Effector memory CD4-positive, alpha-beta T cell (primary cell): ENCODE measurements at regions not wholly inside any gene's neighbourhood (a gene's known extent, or its start where the extent isn't known, plus 50 kb on each side); places are given as distances from the start of the nearest gene placed in this dataset.
"Not testable (repeated sequence)": the region's sequence is repeated elsewhere in the genome, so short reads cannot be mapped to it uniquely, and the experiment has no call there.

Source experiments
- DNase-seq, 3 donors: peaks; one replicate each; pipeline ENCODE4 v3.0.0-alpha.2; 2020
- H3K27ac ChIP-seq: 2 replicates; pipeline ENCODE4 v1.7.0; 2013; ENCODE audit warnings: mild to moderate bottlenecking, low read length, moderate library complexity; ENCODE audit not compliant: insufficient read depth, poor library complexity, severe bottlenecking
- H3K27me3 ChIP-seq: replicated peaks from 2 replicates; pipeline ENCODE4 v1.7.0; 2013; ENCODE audit warnings: mild to moderate bottlenecking, low read length; ENCODE audit not compliant: insufficient read depth, control insufficient read depth, poor library complexity, severe bottlenecking
- H3K36me3 ChIP-seq: 2 replicates; pipeline ENCODE4 v1.7.0; 2013; ENCODE audit warnings: mild to moderate bottlenecking, low read length, moderate library complexity; ENCODE audit not compliant: control insufficient read depth, insufficient read depth
- H3K4me1 ChIP-seq: 2 replicates; pipeline ENCODE4 v1.7.0; 2013; ENCODE audit warnings: low read length, mild to moderate bottlenecking; ENCODE audit not compliant: control insufficient read depth, insufficient read depth, poor library complexity, severe bottlenecking
- H3K4me3 ChIP-seq: 2 replicates; pipeline ENCODE4 v1.7.0; 2013; ENCODE audit warnings: low read length, low read depth, mild to moderate bottlenecking; ENCODE audit not compliant: insufficient read depth, poor library complexity, severe bottlenecking
- H3K9me3 ChIP-seq: 2 replicates; pipeline ENCODE4 v1.7.0; 2013; ENCODE audit warnings: mild to moderate bottlenecking, low read length, moderate library complexity; ENCODE audit not compliant: control insufficient read depth

GRCh38 chr11:45000918-45001317, 50.2 kb upstream of the TP53I11 start:
- no peak overlapping the region for H3K27ac ChIP-seq
- H3K36me3 ChIP-seq = no peaks in the 10 kb centered on the region
- H3K9me3 ChIP-seq = no peaks in the 10 kb centered on the region
- no peak for DNase-seq
- no peaks in the 10 kb centered on the region for H3K27me3 ChIP-seq
- no peaks in the 10 kb centered on the region for H3K4me1 ChIP-seq
- H3K4me3 ChIP-seq = no peak overlapping the region

GRCh38 chr11:45001466-45002165, 50.9 kb upstream of the TP53I11 start:
- H3K27ac ChIP-seq = no peak overlapping the region
- no peaks in the 10 kb centered on the region for H3K4me1 ChIP-seq
- no peak for DNase-seq
- no peaks in the 10 kb centered on the region for H3K27me3 ChIP-seq
- H3K36me3 ChIP-seq = no peaks in the 10 kb centered on the region
- H3K4me3 ChIP-seq = no peak overlapping the region
- no peaks in the 10 kb centered on the region for H3K9me3 ChIP-seq

- no peak overlapping the region for H3K27ac ChIP-seq
- no peaks in the 10 kb centered on the region for H3K4me1 ChIP-seq
- no peaks in the 10 kb centered on the region for H3K36me3 ChIP-seq
- no peak for DNase-seq
- no peaks in the 10 kb centered on the region for H3K27me3 ChIP-seq
- no peak overlapping the region for H3K4me3 ChIP-seq
- H3K9me3 ChIP-seq = no peaks in the 10 kb centered on the region
Measured at GRCh38 chr11:45005106-45005505, 54.4 kb upstream of the TP53I11 start.

- Histone ChIP-seq H3K4me1 (no peaks in the 10 kb centered on the region), H3K9me3 (no peaks in the 10 kb centered on the region), H3K4me3 (no peak overlapping the region), H3K27me3 (no peaks in the 10 kb centered on the region), H3K36me3 (no peaks in the 10 kb centered on the region), H3K27ac (no peak overlapping the region)
- DNase-seq = no peak
Measured at GRCh38 chr11:45007011-45007410, 56.3 kb upstream of the TP53I11 start.

GRCh38 chr11:45015983-45016382, 65.3 kb upstream of the TP53I11 start:
- not testable (repeated sequence) for H3K27ac ChIP-seq, H3K9me3 ChIP-seq, H3K36me3 ChIP-seq, H3K4me1 ChIP-seq, H3K4me3 ChIP-seq, DNase-seq, H3K27me3 ChIP-seq

- not testable (repeated sequence) for H3K4me1 ChIP-seq
Measured at GRCh38 chr11:45016446-45016845, 65.8 kb upstream of the TP53I11 start.

GRCh38 chr11:45017329-45017728, 66.6 kb upstream of the TP53I11 start:
- DNase-seq = no peak
- Histone ChIP-seq H3K36me3 (no peaks in the 10 kb centered on the region), H3K4me3 (no peak overlapping the region), H3K4me1 (no peaks in the 10 kb centered on the region), H3K27me3 (no peaks in the 10 kb centered on the region), H3K9me3 (no peaks in the 10 kb centered on the region), H3K27ac (no peak overlapping the region)

More at GRCh38 chr11:45016446-45016845, 65.8 kb upstream of the TP53I11 start:
- H3K36me3 ChIP-seq, DNase-seq, H3K27ac ChIP-seq, H3K9me3 ChIP-seq, H3K27me3 ChIP-seq, H3K4me3 ChIP-seq: not testable (repeated sequence)

- no peak overlapping the region for H3K4me3 ChIP-seq
- H3K27ac ChIP-seq = no peak overlapping the region
- no peaks in the 10 kb centered on the region for H3K9me3 ChIP-seq
- DNase-seq = no peak
- no peaks in the 10 kb centered on the region for H3K27me3 ChIP-seq
- no peaks in the 10 kb centered on the region for H3K4me1 ChIP-seq
- H3K36me3 ChIP-seq = no peaks in the 10 kb centered on the region
Measured at GRCh38 chr11:45021001-45021400, 70.3 kb upstream of the TP53I11 start.

GRCh38 chr11:45021692-45022141, 71.0 kb upstream of the TP53I11 start:
- Histone ChIP-seq H3K4me1 (no peaks in the 10 kb centered on the region), H3K4me3 (no peak overlapping the region), H3K27me3 (no peaks in the 10 kb centered on the region), H3K36me3 (no peaks in the 10 kb centered on the region), H3K9me3 (no peaks in the 10 kb centered on the region), H3K27ac (no peak overlapping the region)
- no peak for DNase-seq

- DNase-seq = no peak
- Histone ChIP-seq H3K9me3 (no peaks in the 10 kb centered on the region), H3K27me3 (no peaks in the 10 kb centered on the region), H3K4me1 (no peaks in the 10 kb centered on the region), H3K36me3 (no peaks in the 10 kb centered on the region), H3K27ac (no peak overlapping the region), H3K4me3 (no peak overlapping the region)
Measured at GRCh38 chr11:45022294-45023064, 71.8 kb upstream of the TP53I11 start.
